PFSK-1 (cell line): ENCODE measurements at regions not wholly inside any gene's neighbourhood (a gene's known extent, or its start where the extent isn't known, plus 50 kb on each side); places are given as distances from the start of the nearest gene placed in this dataset.

ENCODE experiments used
- POLR2AphosphoS5 ChIP-seq: IDR thresholded peaks from 2 replicates; pipeline ENCODE4 v1.6.1; 2012; ENCODE audit warnings: low read depth, mild to moderate bottlenecking, control low read depth, low read length, moderate library complexity
- TAF1 ChIP-seq: IDR thresholded peaks from 2 replicates; pipeline ENCODE4 v1.6.1; 2012; ENCODE audit warnings: low read length, control low read depth, borderline replicate concordance; ENCODE audit not compliant: insufficient read depth
- TF ChIP-seq, protein P1 (sequence below), 2 experiments: IDR thresholded peaks; 2 replicates each; pipeline versions ENCODE4 v1.6.1 to v1.8.0; 2011 to 2012; ENCODE audit warnings: low read depth in 2 of 2, low read length in 2 of 2, control low read depth in 1 of 2, inconsistent platforms in 1 of 2, mild to moderate bottlenecking in 1 of 2, moderate library complexity in 1 of 2; ENCODE audit not compliant: insufficient read depth in 1 of 2

DNA sequence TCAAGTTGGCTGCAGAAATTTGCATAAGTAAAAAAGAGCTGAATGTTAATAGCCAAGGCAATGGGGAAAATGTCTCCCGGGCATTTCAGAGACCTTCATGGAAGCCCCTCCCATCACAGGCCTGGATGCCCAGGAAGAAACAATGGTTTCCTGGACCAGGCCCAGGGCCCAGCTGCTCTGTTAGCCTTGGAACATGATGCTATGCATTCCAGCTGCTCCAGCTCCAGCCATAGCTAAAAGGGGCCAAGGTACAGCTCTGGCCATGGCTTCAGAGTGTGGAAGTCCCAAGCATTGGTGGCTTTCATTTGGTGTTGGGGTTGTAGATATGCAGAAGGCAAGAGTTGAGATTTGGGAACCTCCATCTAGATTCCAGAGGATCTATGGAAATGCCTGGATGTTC is 508.3 kb downstream of the SPRY1 start:
- no peak for TF ChIP-seq POLR2AphosphoS5
- TF ChIP-seq, protein P1, sequence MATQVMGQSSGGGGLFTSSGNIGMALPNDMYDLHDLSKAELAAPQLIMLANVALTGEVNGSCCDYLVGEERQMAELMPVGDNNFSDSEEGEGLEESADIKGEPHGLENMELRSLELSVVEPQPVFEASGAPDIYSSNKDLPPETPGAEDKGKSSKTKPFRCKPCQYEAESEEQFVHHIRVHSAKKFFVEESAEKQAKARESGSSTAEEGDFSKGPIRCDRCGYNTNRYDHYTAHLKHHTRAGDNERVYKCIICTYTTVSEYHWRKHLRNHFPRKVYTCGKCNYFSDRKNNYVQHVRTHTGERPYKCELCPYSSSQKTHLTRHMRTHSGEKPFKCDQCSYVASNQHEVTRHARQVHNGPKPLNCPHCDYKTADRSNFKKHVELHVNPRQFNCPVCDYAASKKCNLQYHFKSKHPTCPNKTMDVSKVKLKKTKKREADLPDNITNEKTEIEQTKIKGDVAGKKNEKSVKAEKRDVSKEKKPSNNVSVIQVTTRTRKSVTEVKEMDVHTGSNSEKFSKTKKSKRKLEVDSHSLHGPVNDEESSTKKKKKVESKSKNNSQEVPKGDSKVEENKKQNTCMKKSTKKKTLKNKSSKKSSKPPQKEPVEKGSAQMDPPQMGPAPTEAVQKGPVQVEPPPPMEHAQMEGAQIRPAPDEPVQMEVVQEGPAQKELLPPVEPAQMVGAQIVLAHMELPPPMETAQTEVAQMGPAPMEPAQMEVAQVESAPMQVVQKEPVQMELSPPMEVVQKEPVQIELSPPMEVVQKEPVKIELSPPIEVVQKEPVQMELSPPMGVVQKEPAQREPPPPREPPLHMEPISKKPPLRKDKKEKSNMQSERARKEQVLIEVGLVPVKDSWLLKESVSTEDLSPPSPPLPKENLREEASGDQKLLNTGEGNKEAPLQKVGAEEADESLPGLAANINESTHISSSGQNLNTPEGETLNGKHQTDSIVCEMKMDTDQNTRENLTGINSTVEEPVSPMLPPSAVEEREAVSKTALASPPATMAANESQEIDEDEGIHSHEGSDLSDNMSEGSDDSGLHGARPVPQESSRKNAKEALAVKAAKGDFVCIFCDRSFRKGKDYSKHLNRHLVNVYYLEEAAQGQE (IDR thresholded peaks at IDR 0.05; ENCODE audit: insufficient read depth in 1 of 2, low read depth in 2 of 2, low read length in 2 of 2): no peak
- no peak for TF ChIP-seq TAF1
